HepG2 (cell line): ENCODE measurements at regions not wholly inside any gene's neighbourhood (a gene's known extent, or its start where the extent isn't known, plus 50 kb on each side); places are given as distances from the start of the nearest gene placed in this dataset.

Source experiments
- EP300 ChIP-seq, 3 experiments: sonication (generic) in 1 of 3; formaldehyde crosslinking in 1 of 3; IDR thresholded peaks; 2 replicates each; pipeline versions ENCODE4 v1.5.1 to v1.6.1; 2011 to 2020; ENCODE audit warnings: low read depth in 2 of 3, low read length in 2 of 3, borderline replicate concordance in 1 of 3, improper control_type of control experiment in 1 of 3, mild to moderate bottlenecking in 1 of 3, missing genetic modification reagents in 1 of 3, moderate library complexity in 1 of 3
- FOXM1 ChIP-seq: sonication (generic); formaldehyde crosslinking; IDR thresholded peaks from 2 replicates; pipeline ENCODE4 v1.5.0; 2020; ENCODE audit warnings: missing genetic modification reagents
- KLF15 ChIP-seq: sonication (generic); formaldehyde crosslinking; IDR thresholded peaks from 2 replicates; pipeline ENCODE4 v1.8.1; 2023; ENCODE audit warnings: borderline replicate concordance, mild to moderate bottlenecking, inconsistent platforms, missing genetic modification reagents, mixed read lengths
- NR2F2 ChIP-seq: IDR thresholded peaks from 2 replicates; pipeline ENCODE4 v1.6.1; 2012; ENCODE audit warnings: low read depth, inconsistent platforms, borderline replicate concordance
- POLR2A ChIP-seq, 2 experiments: IDR thresholded peaks; 2 replicates each; pipeline ENCODE4 v1.6.1; 2011; ENCODE audit warnings: low read depth in 2 of 2, low read length in 2 of 2, mild to moderate bottlenecking in 1 of 2, moderate library complexity in 1 of 2; ENCODE audit not compliant: insufficient read depth in 1 of 2
- RAD21 ChIP-seq: fragments of 450-650 bp; formaldehyde crosslinking; IDR thresholded peaks from 2 replicates; pipeline ENCODE4 v1.5.0; 2020; ENCODE audit warnings: mild to moderate bottlenecking
- ZNF761 ChIP-seq: sonication (generic); formaldehyde crosslinking; conservative IDR thresholded peaks from 2 replicates; pipeline ENCODE4 v1.4.0; 2020; ENCODE audit warnings: mild to moderate bottlenecking, missing genetic modification reagents
- TF ChIP-seq, protein P1 (sequence below): sonication (generic); formaldehyde crosslinking; IDR thresholded peaks from 2 replicates; pipeline ENCODE4 v1.4.0; 2020; ENCODE audit warnings: missing genetic modification reagents

DNA sequence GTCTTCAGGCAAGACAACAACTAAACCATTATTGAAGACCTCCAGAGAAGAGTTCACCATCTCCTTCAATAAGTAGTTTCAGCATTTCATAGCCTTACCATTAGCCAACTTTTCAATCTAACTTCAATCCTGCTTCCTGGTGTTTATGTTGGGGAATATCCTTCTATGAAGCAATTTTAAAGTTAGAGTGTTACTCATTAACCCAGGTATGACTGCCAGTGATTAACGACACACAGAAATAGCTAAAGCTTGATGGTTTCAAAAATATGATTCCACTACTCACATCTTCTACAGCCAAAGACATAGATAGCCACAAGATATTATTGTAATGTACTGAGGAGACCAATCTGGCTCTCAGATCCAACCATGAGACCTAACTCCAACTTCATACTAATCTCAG lies 403.2 kb downstream of the EFNB2 start:
- TF ChIP-seq ZNF761 (CRISPR knock-in tag) (no peak), RAD21 (CRISPR knock-in tag) (no peak), FOXM1 (CRISPR knock-in tag) (no peak), KLF15 (CRISPR knock-in tag) (no peak), EP300 (IDR thresholded peaks at IDR 0.05; ENCODE audit: low read depth in 2 of 2, low read length in 2 of 2) (no peak), EP300 (CRISPR knock-in tag; IDR thresholded peaks at IDR 0.05; ENCODE audit: borderline replicate concordance) (no peak), POLR2A (IDR thresholded peaks at IDR 0.05; ENCODE audit: insufficient read depth in 1 of 2, low read depth in 2 of 2, low read length in 2 of 2) (no peak), NR2F2 (no peak)
- TF ChIP-seq, protein P1, sequence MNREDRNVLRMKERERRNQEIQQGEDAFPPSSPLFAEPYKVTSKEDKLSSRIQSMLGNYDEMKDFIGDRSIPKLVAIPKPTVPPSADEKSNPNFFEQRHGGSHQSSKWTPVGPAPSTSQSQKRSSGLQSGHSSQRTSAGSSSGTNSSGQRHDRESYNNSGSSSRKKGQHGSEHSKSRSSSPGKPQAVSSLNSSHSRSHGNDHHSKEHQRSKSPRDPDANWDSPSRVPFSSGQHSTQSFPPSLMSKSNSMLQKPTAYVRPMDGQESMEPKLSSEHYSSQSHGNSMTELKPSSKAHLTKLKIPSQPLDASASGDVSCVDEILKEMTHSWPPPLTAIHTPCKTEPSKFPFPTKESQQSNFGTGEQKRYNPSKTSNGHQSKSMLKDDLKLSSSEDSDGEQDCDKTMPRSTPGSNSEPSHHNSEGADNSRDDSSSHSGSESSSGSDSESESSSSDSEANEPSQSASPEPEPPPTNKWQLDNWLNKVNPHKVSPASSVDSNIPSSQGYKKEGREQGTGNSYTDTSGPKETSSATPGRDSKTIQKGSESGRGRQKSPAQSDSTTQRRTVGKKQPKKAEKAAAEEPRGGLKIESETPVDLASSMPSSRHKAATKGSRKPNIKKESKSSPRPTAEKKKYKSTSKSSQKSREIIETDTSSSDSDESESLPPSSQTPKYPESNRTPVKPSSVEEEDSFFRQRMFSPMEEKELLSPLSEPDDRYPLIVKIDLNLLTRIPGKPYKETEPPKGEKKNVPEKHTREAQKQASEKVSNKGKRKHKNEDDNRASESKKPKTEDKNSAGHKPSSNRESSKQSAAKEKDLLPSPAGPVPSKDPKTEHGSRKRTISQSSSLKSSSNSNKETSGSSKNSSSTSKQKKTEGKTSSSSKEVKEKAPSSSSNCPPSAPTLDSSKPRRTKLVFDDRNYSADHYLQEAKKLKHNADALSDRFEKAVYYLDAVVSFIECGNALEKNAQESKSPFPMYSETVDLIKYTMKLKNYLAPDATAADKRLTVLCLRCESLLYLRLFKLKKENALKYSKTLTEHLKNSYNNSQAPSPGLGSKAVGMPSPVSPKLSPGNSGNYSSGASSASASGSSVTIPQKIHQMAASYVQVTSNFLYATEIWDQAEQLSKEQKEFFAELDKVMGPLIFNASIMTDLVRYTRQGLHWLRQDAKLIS (CRISPR knock-in tag), result no peak
